ENCODE measurements at regions not wholly inside any gene's neighbourhood (a gene's known extent, or its start where the extent isn't known, plus 50 kb on each side); places are given as distances from the start of the nearest gene placed in this dataset.

DNA sequence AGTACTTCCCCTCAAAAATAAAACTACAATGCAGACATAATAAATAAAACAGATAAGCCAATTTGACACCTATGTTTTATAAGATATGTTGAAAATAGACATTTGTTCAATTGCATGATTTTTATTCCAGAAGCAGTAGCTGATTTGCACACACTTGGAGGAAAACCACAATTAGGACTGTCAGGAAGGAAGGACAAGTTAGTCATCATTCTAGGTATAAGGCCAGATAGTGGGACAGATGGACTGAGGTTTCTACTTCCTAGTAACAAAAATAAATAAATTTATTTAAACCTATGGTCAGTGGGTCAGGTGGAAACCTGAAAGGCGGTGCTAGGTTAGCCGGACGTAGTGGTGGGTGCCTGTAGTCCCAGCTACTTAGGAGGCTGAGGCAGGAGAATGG lies 141.8 kb upstream of the RASSF8 start:
- Histone ChIP-seq H3K4me3 (ENCODE audit: low read length) (no peak overlapping the region), H3K79me2 (replicated peaks; ENCODE audit: insufficient read depth, low read length) (no peaks in the 10 kb centered on the region), H2AFZ (ENCODE audit: low read depth, low read length) (no peak overlapping the region), H4K20me1 (ENCODE audit: insufficient read depth) (no peaks in the 10 kb centered on the region), H3K27me3 (ENCODE audit: insufficient read depth, low read depth, low read length) (no peaks in the 10 kb centered on the region), H3K27ac (ENCODE audit: low read length) (no peak overlapping the region), H3K9ac (ENCODE audit: low read length) (no peak overlapping the region), H3K9me2 (ENCODE audit: insufficient read depth, low read length) (no peaks in the 10 kb centered on the region), H3K4me2 (ENCODE audit: low read length) (no peak overlapping the region), H3K9me3 (ENCODE audit: low read length) (no peaks in the 10 kb centered on the region), H3K36me3 (ENCODE audit: insufficient read depth, low read length) (no peaks in the 10 kb centered on the region), H3F3A (ENCODE audit: insufficient read depth, low read length, poor library complexity, severe bottlenecking) (no peaks in the 10 kb centered on the region)
- no peak for TF ChIP-seq RAD21 (conservative IDR thresholded peaks at IDR 0.05)
- TF ChIP-seq, protein P1, sequence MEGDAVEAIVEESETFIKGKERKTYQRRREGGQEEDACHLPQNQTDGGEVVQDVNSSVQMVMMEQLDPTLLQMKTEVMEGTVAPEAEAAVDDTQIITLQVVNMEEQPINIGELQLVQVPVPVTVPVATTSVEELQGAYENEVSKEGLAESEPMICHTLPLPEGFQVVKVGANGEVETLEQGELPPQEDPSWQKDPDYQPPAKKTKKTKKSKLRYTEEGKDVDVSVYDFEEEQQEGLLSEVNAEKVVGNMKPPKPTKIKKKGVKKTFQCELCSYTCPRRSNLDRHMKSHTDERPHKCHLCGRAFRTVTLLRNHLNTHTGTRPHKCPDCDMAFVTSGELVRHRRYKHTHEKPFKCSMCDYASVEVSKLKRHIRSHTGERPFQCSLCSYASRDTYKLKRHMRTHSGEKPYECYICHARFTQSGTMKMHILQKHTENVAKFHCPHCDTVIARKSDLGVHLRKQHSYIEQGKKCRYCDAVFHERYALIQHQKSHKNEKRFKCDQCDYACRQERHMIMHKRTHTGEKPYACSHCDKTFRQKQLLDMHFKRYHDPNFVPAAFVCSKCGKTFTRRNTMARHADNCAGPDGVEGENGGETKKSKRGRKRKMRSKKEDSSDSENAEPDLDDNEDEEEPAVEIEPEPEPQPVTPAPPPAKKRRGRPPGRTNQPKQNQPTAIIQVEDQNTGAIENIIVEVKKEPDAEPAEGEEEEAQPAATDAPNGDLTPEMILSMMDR (IDR thresholded peaks at IDR 0.05; ENCODE audit: poor library complexity, severe bottlenecking): no peak
- no peak for TF ChIP-seq EP300 (conservative IDR thresholded peaks at IDR 0.05; ENCODE audit: poor library complexity, severe bottlenecking)
- TF ChIP-seq MXI1 (conservative IDR thresholded peaks at IDR 0.05; ENCODE audit: poor library complexity, severe bottlenecking): no peak
- TF ChIP-seq POLR2AphosphoS5 (IDR thresholded peaks at IDR 0.05): no peak
- no peak for TF ChIP-seq TAF1 (IDR thresholded peaks at IDR 0.05; ENCODE audit: low read depth)
- no peak for TF ChIP-seq EZH2 (IDR thresholded peaks at IDR 0.05; ENCODE audit: borderline replicate concordance, insufficient read depth, low read length, poor library complexity, severe bottlenecking)
- TF ChIP-seq, protein P2, sequence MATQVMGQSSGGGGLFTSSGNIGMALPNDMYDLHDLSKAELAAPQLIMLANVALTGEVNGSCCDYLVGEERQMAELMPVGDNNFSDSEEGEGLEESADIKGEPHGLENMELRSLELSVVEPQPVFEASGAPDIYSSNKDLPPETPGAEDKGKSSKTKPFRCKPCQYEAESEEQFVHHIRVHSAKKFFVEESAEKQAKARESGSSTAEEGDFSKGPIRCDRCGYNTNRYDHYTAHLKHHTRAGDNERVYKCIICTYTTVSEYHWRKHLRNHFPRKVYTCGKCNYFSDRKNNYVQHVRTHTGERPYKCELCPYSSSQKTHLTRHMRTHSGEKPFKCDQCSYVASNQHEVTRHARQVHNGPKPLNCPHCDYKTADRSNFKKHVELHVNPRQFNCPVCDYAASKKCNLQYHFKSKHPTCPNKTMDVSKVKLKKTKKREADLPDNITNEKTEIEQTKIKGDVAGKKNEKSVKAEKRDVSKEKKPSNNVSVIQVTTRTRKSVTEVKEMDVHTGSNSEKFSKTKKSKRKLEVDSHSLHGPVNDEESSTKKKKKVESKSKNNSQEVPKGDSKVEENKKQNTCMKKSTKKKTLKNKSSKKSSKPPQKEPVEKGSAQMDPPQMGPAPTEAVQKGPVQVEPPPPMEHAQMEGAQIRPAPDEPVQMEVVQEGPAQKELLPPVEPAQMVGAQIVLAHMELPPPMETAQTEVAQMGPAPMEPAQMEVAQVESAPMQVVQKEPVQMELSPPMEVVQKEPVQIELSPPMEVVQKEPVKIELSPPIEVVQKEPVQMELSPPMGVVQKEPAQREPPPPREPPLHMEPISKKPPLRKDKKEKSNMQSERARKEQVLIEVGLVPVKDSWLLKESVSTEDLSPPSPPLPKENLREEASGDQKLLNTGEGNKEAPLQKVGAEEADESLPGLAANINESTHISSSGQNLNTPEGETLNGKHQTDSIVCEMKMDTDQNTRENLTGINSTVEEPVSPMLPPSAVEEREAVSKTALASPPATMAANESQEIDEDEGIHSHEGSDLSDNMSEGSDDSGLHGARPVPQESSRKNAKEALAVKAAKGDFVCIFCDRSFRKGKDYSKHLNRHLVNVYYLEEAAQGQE (IDR thresholded peaks at IDR 0.05; ENCODE audit: borderline replicate concordance): no peak
- no peak for TF ChIP-seq SMC3 (conservative IDR thresholded peaks at IDR 0.05; ENCODE audit: poor library complexity)

GRCh38 chr12:25817166-25817565 lies 141.3 kb upstream of the RASSF8 start:
- Histone ChIP-seq H3K27ac (ENCODE audit: low read length) (no peak overlapping the region), H3K4me3 (ENCODE audit: low read length) (no peak overlapping the region), H3K9ac (ENCODE audit: low read length) (no peak overlapping the region), H2AFZ (ENCODE audit: low read depth, low read length) (no peak overlapping the region), H3K36me3 (ENCODE audit: insufficient read depth, low read length) (no peaks in the 10 kb centered on the region), H3K9me3 (ENCODE audit: low read length) (no peaks in the 10 kb centered on the region), H3K4me2 (ENCODE audit: low read length) (no peak overlapping the region), H3F3A (ENCODE audit: insufficient read depth, low read length, poor library complexity, severe bottlenecking) (no peaks in the 10 kb centered on the region), H3K79me2 (replicated peaks; ENCODE audit: insufficient read depth, low read length) (no peaks in the 10 kb centered on the region), H3K9me2 (ENCODE audit: insufficient read depth, low read length) (no peaks in the 10 kb centered on the region), H3K27me3 (ENCODE audit: insufficient read depth, low read depth, low read length) (no peaks in the 10 kb centered on the region), H4K20me1 (ENCODE audit: insufficient read depth) (no peaks in the 10 kb centered on the region)
- no peak for TF ChIP-seq TAF1 (IDR thresholded peaks at IDR 0.05; ENCODE audit: low read depth)
- TF ChIP-seq, protein P1 (IDR thresholded peaks at IDR 0.05; ENCODE audit: poor library complexity, severe bottlenecking): no peak
- TF ChIP-seq MXI1 (conservative IDR thresholded peaks at IDR 0.05; ENCODE audit: poor library complexity, severe bottlenecking): no peak
- no peak for TF ChIP-seq EP300 (conservative IDR thresholded peaks at IDR 0.05; ENCODE audit: poor library complexity, severe bottlenecking)
- TF ChIP-seq RAD21 (conservative IDR thresholded peaks at IDR 0.05): no peak
- TF ChIP-seq, protein P2 (IDR thresholded peaks at IDR 0.05; ENCODE audit: borderline replicate concordance): no peak
- TF ChIP-seq POLR2AphosphoS5 (IDR thresholded peaks at IDR 0.05): no peak
- no peak for TF ChIP-seq SMC3 (conservative IDR thresholded peaks at IDR 0.05; ENCODE audit: poor library complexity)
- no peak for TF ChIP-seq EZH2 (IDR thresholded peaks at IDR 0.05; ENCODE audit: borderline replicate concordance, insufficient read depth, low read length, poor library complexity, severe bottlenecking)

Data from neural cell (in vitro differentiated cells).